ENCODE measurements at regions not wholly inside any gene's neighbourhood (a gene's known extent, or its start where the extent isn't known, plus 50 kb on each side); places are given as distances from the start of the nearest gene placed in this dataset.

DNA sequence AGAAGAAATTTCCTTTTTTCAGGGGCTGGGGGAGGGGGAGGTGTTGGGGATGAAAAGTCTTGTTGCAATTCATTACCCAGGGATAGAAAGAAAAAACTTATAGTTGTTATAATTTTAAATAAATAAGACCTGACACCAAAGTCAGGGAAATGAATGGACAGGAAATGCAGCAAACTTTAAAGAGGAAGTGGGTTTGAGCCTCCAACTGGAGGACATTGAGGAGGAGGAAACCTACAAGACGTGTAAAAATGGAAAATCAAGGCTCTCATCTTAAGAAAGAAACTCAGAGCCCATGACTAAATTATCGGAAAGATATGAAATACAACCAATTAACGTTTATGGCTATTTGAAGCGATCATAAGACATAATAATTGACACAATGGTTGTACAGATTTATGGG, 54.4 kb downstream of the NIBAN1 start:
- H3K4me3 ChIP-seq (ENCODE audit: low read depth, low read length): no peak overlapping the region
- no peak overlapping the region for H3K27ac ChIP-seq (ENCODE audit: low read depth)
- no peaks in the 10 kb centered on the region for H3K4me1 ChIP-seq (ENCODE audit: insufficient read depth)
- DNase-seq (ENCODE audit: extremely low spot score): no peak
- 88% methylated on average over 4 of the region's 4 CpGs for WGBS
- no peaks in the 10 kb centered on the region for H3K36me3 ChIP-seq (ENCODE audit: insufficient read depth)

DNA sequence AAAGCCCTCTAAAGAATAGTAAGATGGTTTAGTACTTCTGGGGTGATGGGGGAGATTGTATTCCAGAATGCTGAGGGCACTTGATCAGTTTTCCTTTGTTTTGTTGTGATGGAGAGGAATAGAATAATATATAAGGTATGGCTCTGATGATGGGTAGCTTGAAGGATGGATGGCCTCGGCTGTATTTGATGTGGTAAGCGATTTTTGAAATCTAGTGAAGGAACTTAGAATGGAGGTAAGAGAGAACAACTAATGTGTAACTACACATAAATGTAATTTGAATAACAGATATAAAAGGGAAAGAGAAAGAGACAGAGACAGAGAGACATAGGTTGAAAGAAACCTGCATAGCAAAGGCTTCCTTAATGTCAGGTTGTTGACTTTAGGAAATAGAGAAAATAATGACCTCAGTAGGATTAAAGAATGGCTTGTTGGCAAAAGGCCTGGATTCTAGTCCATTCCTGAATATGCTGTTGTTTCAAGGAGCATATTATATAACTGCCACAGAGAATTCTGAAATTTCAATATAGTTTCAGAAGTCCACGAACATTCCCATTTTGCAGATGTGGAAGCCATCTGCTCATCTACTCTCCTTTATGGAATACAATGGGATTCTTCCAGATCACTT, 58.7 kb downstream of the NIBAN1 start:
- H3K27ac ChIP-seq (ENCODE audit: low read depth): no peak overlapping the region
- no peaks in the 10 kb centered on the region for H3K36me3 ChIP-seq (ENCODE audit: insufficient read depth)
- H3K4me1 ChIP-seq (ENCODE audit: insufficient read depth): no peaks in the 10 kb centered on the region

DNA sequence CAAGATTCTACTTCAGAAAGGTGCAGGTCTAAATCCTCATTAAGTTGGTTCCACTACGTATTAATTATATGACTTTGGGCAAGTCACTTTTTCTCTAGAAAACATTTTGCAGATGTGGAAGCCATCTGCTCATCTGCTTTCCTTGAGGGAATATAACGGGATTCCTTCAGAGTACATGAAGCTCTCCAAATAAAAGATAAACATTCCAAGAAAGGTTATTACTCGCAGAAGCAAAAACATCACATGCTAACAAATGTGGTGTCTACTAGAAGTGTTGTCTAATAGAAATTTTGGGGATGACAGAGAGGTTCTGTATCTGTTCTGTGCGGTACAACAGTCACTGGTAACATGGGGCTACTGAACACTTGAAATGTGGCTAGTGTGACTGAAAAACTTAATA, 60.2 kb downstream of the NIBAN1 start:
- no peak overlapping the region for H3K27ac ChIP-seq (ENCODE audit: low read depth)
- no peak overlapping the region for H3K4me3 ChIP-seq (ENCODE audit: low read depth, low read length)
- WGBS: 41% methylated on average over 4 of the region's 4 CpGs
- H3K36me3 ChIP-seq (ENCODE audit: insufficient read depth): no peaks in the 10 kb centered on the region
- H3K4me1 ChIP-seq (ENCODE audit: insufficient read depth): no peaks in the 10 kb centered on the region
- DNase-seq (ENCODE audit: extremely low spot score): no peak

More for the DNA sequence above, 58.7 kb downstream of the NIBAN1 start:
- 92% methylated on average over 3 of the region's 3 CpGs for WGBS
- no peak overlapping the region for H3K4me3 ChIP-seq (ENCODE audit: low read depth, low read length)
- DNase-seq (ENCODE audit: extremely low spot score): no peak

DNA sequence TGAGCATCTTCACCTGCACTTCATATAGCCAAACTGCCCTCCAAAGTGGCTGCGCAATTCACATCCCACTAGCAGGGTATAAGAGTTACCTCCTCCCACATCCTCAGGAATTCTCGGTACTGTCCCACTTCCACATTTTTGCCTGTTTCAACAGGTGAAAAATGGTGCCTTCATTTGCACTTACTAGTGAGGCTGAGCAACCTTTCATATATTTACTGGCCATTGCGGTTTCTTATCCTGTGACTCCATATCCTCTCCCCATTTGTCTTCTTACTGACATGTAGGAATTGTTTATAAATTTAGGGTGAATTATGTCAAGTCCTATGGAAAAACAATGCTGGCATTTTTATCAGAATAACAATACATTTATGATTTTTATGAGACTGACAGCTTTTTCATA, 61.9 kb downstream of the NIBAN1 start:
- Histone ChIP-seq H3K4me1 (ENCODE audit: insufficient read depth) (no peaks in the 10 kb centered on the region), H3K27ac (ENCODE audit: low read depth) (no peak overlapping the region), H3K36me3 (ENCODE audit: insufficient read depth) (no peaks in the 10 kb centered on the region), H3K4me3 (ENCODE audit: low read depth, low read length) (no peak overlapping the region)
- 86% methylated on average over 3 of the region's 3 CpGs for WGBS
- DNase-seq (ENCODE audit: extremely low spot score): no peak

DNA sequence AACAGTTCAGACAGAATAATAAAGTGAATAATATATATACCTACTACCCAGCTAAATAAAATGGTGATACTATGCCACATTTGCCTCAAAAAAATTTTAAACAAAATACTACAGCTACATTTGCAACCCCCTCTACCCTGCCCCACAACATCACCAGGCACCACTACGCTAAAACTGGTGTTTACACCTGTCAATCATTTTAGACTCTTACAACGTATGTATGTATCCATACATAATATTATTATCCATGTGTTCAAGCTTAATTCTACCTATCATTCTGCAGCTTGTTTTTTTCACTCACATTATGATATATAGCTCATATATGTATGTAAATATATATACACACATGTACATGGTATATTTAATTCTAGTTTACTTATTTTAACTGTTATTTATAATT, 62.5 kb downstream of the NIBAN1 start:
- no peak for DNase-seq (ENCODE audit: extremely low spot score)
- 80% methylated on average over 2 of the region's 2 CpGs for WGBS
- no peak overlapping the region for H3K4me3 ChIP-seq (ENCODE audit: low read depth, low read length)
- H3K4me1 ChIP-seq (ENCODE audit: insufficient read depth): no peaks in the 10 kb centered on the region
- no peak overlapping the region for H3K27ac ChIP-seq (ENCODE audit: low read depth)
- no peaks in the 10 kb centered on the region for H3K36me3 ChIP-seq (ENCODE audit: insufficient read depth)

GRCh38 chr1:184911103-184911745, 63.1 kb downstream of the NIBAN1 start:
- Histone ChIP-seq H3K27ac (ENCODE audit: low read depth) (no peak overlapping the region), H3K36me3 (ENCODE audit: insufficient read depth) (no peaks in the 10 kb centered on the region), H3K4me1 (ENCODE audit: insufficient read depth) (no peaks in the 10 kb centered on the region), H3K4me3 (ENCODE audit: low read depth, low read length) (no peak overlapping the region)
- DNase-seq (ENCODE audit: extremely low spot score): no peak
- 86% methylated on average over 1 of the region's 1 CpG for WGBS

DNA sequence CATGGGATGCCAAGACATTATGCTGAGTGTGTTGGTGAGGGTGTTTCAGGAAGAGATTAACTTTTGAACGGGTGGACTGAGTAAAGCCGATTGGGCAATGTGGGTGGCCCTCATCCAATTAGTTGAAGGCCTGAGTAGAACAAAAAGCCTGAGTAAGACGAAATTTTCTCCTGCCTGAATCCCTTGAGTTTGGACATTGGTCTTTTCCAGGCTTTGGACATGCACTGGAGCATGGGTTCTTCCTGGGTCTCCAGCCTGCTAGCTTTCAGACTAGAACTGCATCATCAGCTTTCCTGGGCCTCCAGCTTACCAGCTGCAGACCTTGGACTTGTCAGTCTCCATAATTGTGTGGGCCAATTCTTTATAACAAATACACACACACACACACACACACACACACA, 63.6 kb downstream of the NIBAN1 start:
- no peak overlapping the region for H3K27ac ChIP-seq (ENCODE audit: low read depth)
- 31% methylated on average over 3 of the region's 3 CpGs for WGBS
- DNase-seq (ENCODE audit: extremely low spot score): no peak
- H3K36me3 ChIP-seq (ENCODE audit: insufficient read depth): no peaks in the 10 kb centered on the region
- H3K4me1 ChIP-seq (ENCODE audit: insufficient read depth): no peaks in the 10 kb centered on the region
- no peak overlapping the region for H3K4me3 ChIP-seq (ENCODE audit: low read depth, low read length)

DNA sequence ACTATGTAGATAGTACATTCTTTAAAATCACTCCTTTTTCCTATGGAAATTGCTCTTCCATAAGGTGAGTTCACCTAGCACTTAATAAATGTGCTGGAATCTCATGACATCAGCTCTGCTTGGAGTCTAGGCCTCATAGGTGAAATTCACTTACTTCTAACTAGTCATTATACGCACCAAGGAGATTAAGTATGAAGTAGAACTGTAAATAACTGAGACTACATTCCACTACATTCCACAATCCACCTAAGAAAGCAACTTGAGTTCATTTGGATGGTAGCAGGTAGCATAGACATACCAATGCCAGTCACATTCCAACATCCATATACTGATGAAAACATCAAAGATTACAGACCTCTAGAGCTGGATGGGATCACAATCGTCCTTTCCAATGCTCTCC, 64.3 kb downstream of the NIBAN1 start:
- Histone ChIP-seq H3K27ac (ENCODE audit: low read depth) (no peak overlapping the region), H3K4me3 (ENCODE audit: low read depth, low read length) (no peak overlapping the region), H3K36me3 (ENCODE audit: insufficient read depth) (no peaks in the 10 kb centered on the region), H3K4me1 (ENCODE audit: insufficient read depth) (no peaks in the 10 kb centered on the region)
- DNase-seq (ENCODE audit: extremely low spot score): no peak
- 88% methylated on average over 2 of the region's 2 CpGs for WGBS

GRCh38 chr1:184909019-184909418, 65.3 kb downstream of the NIBAN1 start:
- no peak for DNase-seq (ENCODE audit: extremely low spot score)
- Histone ChIP-seq H3K27ac (ENCODE audit: low read depth) (no peak overlapping the region), H3K36me3 (ENCODE audit: insufficient read depth) (no peaks in the 10 kb centered on the region), H3K4me1 (ENCODE audit: insufficient read depth) (no peaks in the 10 kb centered on the region), H3K4me3 (ENCODE audit: low read depth, low read length) (no peak overlapping the region)

- no peak overlapping the region for H3K27ac ChIP-seq (ENCODE audit: low read depth)
- DNase-seq (ENCODE audit: extremely low spot score): no peak
- WGBS: 76% methylated on average over 2 of the region's 2 CpGs
- no peaks in the 10 kb centered on the region for H3K4me1 ChIP-seq (ENCODE audit: insufficient read depth)
- no peak overlapping the region for H3K4me3 ChIP-seq (ENCODE audit: low read depth, low read length)
- no peaks in the 10 kb centered on the region for H3K36me3 ChIP-seq (ENCODE audit: insufficient read depth)
Measured at GRCh38 chr1:184908506-184908905, 65.8 kb downstream of the NIBAN1 start.

DNA sequence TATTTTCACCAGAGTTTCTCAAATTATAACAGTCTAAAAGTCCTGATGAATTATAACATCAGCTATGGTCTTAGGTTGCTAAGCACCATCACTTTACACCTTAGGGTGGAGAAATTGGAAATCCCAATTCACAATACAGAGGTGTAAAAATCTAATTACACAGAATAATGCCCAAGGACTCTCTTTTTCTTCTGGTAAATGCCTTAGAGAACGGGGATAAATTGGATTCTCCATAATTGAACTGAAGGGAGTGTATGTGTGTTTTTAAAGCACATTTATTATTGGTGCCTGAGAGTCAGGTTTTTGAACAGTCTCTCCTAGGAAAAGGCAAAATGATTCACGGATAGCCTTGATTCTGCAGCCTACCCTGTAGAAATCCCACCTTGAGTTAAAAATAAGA, 66.8 kb downstream of the NIBAN1 start:
- Histone ChIP-seq H3K4me3 (ENCODE audit: low read depth, low read length) (no peak overlapping the region), H3K4me1 (ENCODE audit: insufficient read depth) (no peaks in the 10 kb centered on the region), H3K27ac (ENCODE audit: low read depth) (no peak overlapping the region), H3K36me3 (ENCODE audit: insufficient read depth) (no peaks in the 10 kb centered on the region)
- WGBS: 86% methylated on average over 2 of the region's 2 CpGs
- no peak for DNase-seq (ENCODE audit: extremely low spot score)

DNA sequence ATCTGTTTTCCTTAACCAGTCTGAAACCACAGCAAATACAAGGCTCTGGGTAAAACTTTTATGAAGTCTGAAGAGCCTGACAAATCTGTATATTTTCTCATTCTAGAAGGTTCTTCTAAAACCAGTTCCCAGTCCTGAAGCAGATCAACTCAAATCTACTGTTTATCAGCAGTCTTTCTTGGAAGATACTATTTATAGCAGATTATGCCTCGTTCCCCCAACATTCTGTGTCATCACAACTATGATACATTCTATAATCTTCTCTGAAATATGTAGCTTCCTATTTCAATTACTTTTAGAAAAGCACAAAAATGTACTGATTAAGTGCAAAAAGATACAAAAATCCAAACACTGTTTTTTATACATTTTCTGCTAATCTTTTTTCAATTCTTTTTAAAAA, 67.5 kb downstream of the NIBAN1 start:
- 33% methylated on average over 1 of the region's 1 CpG for WGBS
- DNase-seq (ENCODE audit: extremely low spot score): no peak
- Histone ChIP-seq H3K27ac (ENCODE audit: low read depth) (no peak overlapping the region), H3K4me1 (ENCODE audit: insufficient read depth) (no peaks in the 10 kb centered on the region), H3K36me3 (ENCODE audit: insufficient read depth) (no peaks in the 10 kb centered on the region), H3K4me3 (ENCODE audit: low read depth, low read length) (no peak overlapping the region)

- no peak for DNase-seq (ENCODE audit: extremely low spot score)
- Histone ChIP-seq H3K27ac (ENCODE audit: low read depth) (no peak overlapping the region), H3K4me3 (ENCODE audit: low read depth, low read length) (no peak overlapping the region), H3K36me3 (ENCODE audit: insufficient read depth) (no peaks in the 10 kb centered on the region), H3K4me1 (ENCODE audit: insufficient read depth) (no peaks in the 10 kb centered on the region)
- 55% methylated on average over 3 of the region's 3 CpGs for WGBS
Measured at GRCh38 chr1:184905601-184906322, 68.5 kb downstream of the NIBAN1 start.

DNA sequence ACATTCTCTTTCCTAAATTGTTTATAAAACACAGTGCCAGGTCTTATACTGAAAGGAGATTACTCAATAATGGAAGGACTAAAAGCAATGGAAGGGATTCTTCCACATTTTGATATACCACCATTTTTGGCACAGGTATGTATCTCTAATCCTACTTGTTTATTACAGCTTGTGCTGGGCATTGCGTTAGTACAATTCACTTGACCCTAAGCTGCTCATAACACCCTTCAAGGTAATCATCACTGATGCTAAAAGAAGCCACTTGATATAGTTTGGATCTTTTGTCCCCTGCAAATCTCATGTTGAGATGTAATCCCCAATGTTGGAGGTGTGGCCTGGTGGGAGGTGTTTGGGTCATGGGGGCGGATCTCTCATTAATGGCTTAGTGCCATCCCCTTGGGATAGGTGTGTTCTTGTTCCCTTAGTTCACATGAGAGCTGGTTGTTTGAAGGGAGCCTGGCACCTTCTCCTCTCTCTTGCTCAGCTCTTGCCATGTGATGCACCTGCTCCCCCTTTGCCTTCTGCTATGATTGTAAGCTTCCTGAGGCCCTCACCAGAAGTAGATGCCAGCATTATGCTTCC, 71.1 kb downstream of the NIBAN1 start:
- Histone ChIP-seq H3K27ac (ENCODE audit: low read depth) (no peak overlapping the region), H3K36me3 (ENCODE audit: insufficient read depth) (no peaks in the 10 kb centered on the region), H3K4me3 (ENCODE audit: low read depth, low read length) (no peak overlapping the region), H3K4me1 (ENCODE audit: insufficient read depth) (no peaks in the 10 kb centered on the region)
- 65% methylated on average over 2 of the region's 2 CpGs for WGBS
- no peak for DNase-seq (ENCODE audit: extremely low spot score)

Measured in urinary bladder (tissue), 3 donors.